ENCODE measurements at regions not wholly inside any gene's neighbourhood (a gene's known extent, or its start where the extent isn't known, plus 50 kb on each side); places are given as distances from the start of the nearest gene placed in this dataset.
"Not testable (repeated sequence)": the region's sequence is repeated elsewhere in the genome, so short reads cannot be mapped to it uniquely, and the experiment has no call there.

GRCh38 chr6:58290177-58290576 is 972.7 kb downstream of the PRIM2 start:
- no peaks in the 10 kb centered on the region for H3K27me3 Mint-ChIP-seq (ENCODE audit: low read depth in 3 of 3)
- TF ChIP-seq CTCF (IDR thresholded peaks at IDR 0.05): no peak
- no peak overlapping the region for H3K27ac Mint-ChIP-seq
- Histone ChIP-seq H3K27ac (ENCODE audit: low read depth in 1 of 2, low read length in 2 of 2) (no peak overlapping the region), H3K4me1 (ENCODE audit: control insufficient read depth in 1 of 2, insufficient read depth in 2 of 2, low read length in 2 of 2) (no peaks in the 10 kb centered on the region), H2AFZ (ENCODE audit: insufficient read depth, low read depth, low read length, poor library complexity, severe bottlenecking) (no peak overlapping the region), H3K9ac (ENCODE audit: insufficient read depth, low read length, poor library complexity, severe bottlenecking) (no peak overlapping the region), H3K4me2 (replicated peaks; ENCODE audit: extremely low read depth, low read length, poor library complexity, severe bottlenecking) (no peak overlapping the region), H4K20me1 (ENCODE audit: insufficient read depth, low read length) (no peaks in the 10 kb centered on the region), H3K79me2 (ENCODE audit: insufficient read depth, low read length) (no peaks in the 10 kb centered on the region), H3K27me3 (ENCODE audit: control insufficient read depth in 2 of 2, insufficient read depth in 2 of 2, low read length in 2 of 2) (no peaks in the 10 kb centered on the region), H3K36me3 (replicated peaks in 1 of 2; ENCODE audit: control insufficient read depth in 1 of 2, insufficient read depth in 2 of 2, low read length in 2 of 2) (no peaks in the 10 kb centered on the region), H3K9me3 (replicated peaks in 1 of 2; ENCODE audit: control insufficient read depth in 1 of 2, insufficient read depth in 1 of 2, low read length in 2 of 2) (peaks cover 4 to 6% of the 10 kb centered on the region in 2 donors), H3K4me3 (replicated peaks in 1 of 3; ENCODE audit: low read depth in 2 of 3, low read length in 3 of 3) (no peak overlapping the region)
- DNase-seq: no peak
- H3K36me3 Mint-ChIP-seq: no peaks in the 10 kb centered on the region
- no peak overlapping the region for H3K4me3 Mint-ChIP-seq
- intact Hi-C loops (cut with micrococcal nuclease): no loop called here
- no peaks in the 10 kb centered on the region for H3K4me1 Mint-ChIP-seq
- peaks cover 0 to 13% (median 4%) of the 10 kb centered on the region in 7 donors for H3K9me3 Mint-ChIP-seq

- H3K4me3 ChIP-seq (replicated peaks in 1 of 3; ENCODE audit: low read depth in 2 of 3, low read length in 3 of 3); H3K36me3 Mint-ChIP-seq; H3K27me3 ChIP-seq (ENCODE audit: control insufficient read depth in 2 of 2, insufficient read depth in 2 of 2, low read length in 2 of 2); H4K20me1 ChIP-seq (ENCODE audit: insufficient read depth, low read length); intact Hi-C loops (cut with micrococcal nuclease); H3K36me3 ChIP-seq (replicated peaks in 1 of 2; ENCODE audit: control insufficient read depth in 1 of 2, insufficient read depth in 2 of 2, low read length in 2 of 2); H3K27me3 Mint-ChIP-seq (ENCODE audit: low read depth in 3 of 3); H3K4me1 ChIP-seq (ENCODE audit: control insufficient read depth in 1 of 2, insufficient read depth in 2 of 2, low read length in 2 of 2); H3K4me3 Mint-ChIP-seq; H3K9me3 ChIP-seq (replicated peaks in 1 of 2; ENCODE audit: control insufficient read depth in 1 of 2, insufficient read depth in 1 of 2, low read length in 2 of 2); H3K27ac ChIP-seq (ENCODE audit: low read depth in 1 of 2, low read length in 2 of 2); H3K4me1 Mint-ChIP-seq; H2AFZ ChIP-seq (ENCODE audit: insufficient read depth, low read depth, low read length, poor library complexity, severe bottlenecking); H3K79me2 ChIP-seq (ENCODE audit: insufficient read depth, low read length); H3K9ac ChIP-seq (ENCODE audit: insufficient read depth, low read length, poor library complexity, severe bottlenecking); DNase-seq; H3K27ac Mint-ChIP-seq; H3K4me2 ChIP-seq (replicated peaks; ENCODE audit: extremely low read depth, low read length, poor library complexity, severe bottlenecking): not testable (repeated sequence)
- WGBS (ENCODE audit: insufficient coverage): no CpG with 5 or more reads among the region's 1 CpG
- peaks cover 0 to 13% (median 4%) of the 10 kb centered on the region in 7 donors for H3K9me3 Mint-ChIP-seq
Measured at GRCh38 chr6:58291319-58291718, 973.9 kb downstream of the PRIM2 start.

- H4K20me1 ChIP-seq (ENCODE audit: insufficient read depth, low read length); H2AFZ ChIP-seq (ENCODE audit: insufficient read depth, low read depth, low read length, poor library complexity, severe bottlenecking); H3K4me1 ChIP-seq (ENCODE audit: control insufficient read depth in 1 of 2, insufficient read depth in 2 of 2, low read length in 2 of 2); H3K4me1 Mint-ChIP-seq; H3K36me3 Mint-ChIP-seq; DNase-seq; H3K9ac ChIP-seq (ENCODE audit: insufficient read depth, low read length, poor library complexity, severe bottlenecking); H3K9me3 Mint-ChIP-seq; H3K27ac ChIP-seq (ENCODE audit: low read depth in 1 of 2, low read length in 2 of 2); H3K27me3 Mint-ChIP-seq (ENCODE audit: low read depth in 3 of 3); H3K79me2 ChIP-seq (ENCODE audit: insufficient read depth, low read length); H3K27me3 ChIP-seq (ENCODE audit: control insufficient read depth in 2 of 2, insufficient read depth in 2 of 2, low read length in 2 of 2); H3K4me3 ChIP-seq (replicated peaks in 1 of 3; ENCODE audit: low read depth in 2 of 3, low read length in 3 of 3); H3K27ac Mint-ChIP-seq; H3K4me3 Mint-ChIP-seq; H3K9me3 ChIP-seq (replicated peaks in 1 of 2; ENCODE audit: control insufficient read depth in 1 of 2, insufficient read depth in 1 of 2, low read length in 2 of 2); H3K36me3 ChIP-seq (replicated peaks in 1 of 2; ENCODE audit: control insufficient read depth in 1 of 2, insufficient read depth in 2 of 2, low read length in 2 of 2); H3K4me2 ChIP-seq (replicated peaks; ENCODE audit: extremely low read depth, low read length, poor library complexity, severe bottlenecking); intact Hi-C loops (cut with micrococcal nuclease): not testable (repeated sequence)
Measured at GRCh38 chr6:58307901-58308300, 990.5 kb downstream of the PRIM2 start.

DNA sequence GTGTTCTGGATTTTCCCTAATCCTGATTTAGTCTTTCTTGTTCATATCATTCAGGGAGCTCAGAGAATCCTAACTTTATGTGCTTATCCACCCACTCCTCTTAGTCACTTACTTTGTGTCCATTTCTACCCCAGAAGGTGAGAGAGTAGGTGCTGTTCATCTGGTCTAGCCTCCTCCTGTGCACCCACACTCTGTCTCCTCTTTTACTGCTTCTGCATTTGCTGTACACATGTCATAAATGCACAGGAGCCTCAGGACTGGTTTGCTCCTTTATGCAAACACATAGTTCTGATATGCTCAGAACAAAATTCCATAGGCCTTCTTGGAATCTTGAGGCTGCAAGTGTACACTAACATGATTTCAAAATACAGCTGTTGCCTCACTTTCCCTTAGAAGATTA is 1014.7 kb downstream of the PRIM2 start:
- H3K4me3 ChIP-seq (replicated peaks in 1 of 3; ENCODE audit: low read depth in 2 of 3, low read length in 3 of 3); H3K9me3 Mint-ChIP-seq; H3K9ac ChIP-seq (ENCODE audit: insufficient read depth, low read length, poor library complexity, severe bottlenecking); H3K36me3 Mint-ChIP-seq; H3K4me3 Mint-ChIP-seq; H3K4me2 ChIP-seq (replicated peaks; ENCODE audit: extremely low read depth, low read length, poor library complexity, severe bottlenecking); H3K27me3 ChIP-seq (ENCODE audit: control insufficient read depth in 2 of 2, insufficient read depth in 2 of 2, low read length in 2 of 2); H2AFZ ChIP-seq (ENCODE audit: insufficient read depth, low read depth, low read length, poor library complexity, severe bottlenecking); H3K27ac Mint-ChIP-seq; H3K27ac ChIP-seq (ENCODE audit: low read depth in 1 of 2, low read length in 2 of 2); H3K4me1 Mint-ChIP-seq; H3K4me1 ChIP-seq (ENCODE audit: control insufficient read depth in 1 of 2, insufficient read depth in 2 of 2, low read length in 2 of 2); H3K9me3 ChIP-seq (replicated peaks in 1 of 2; ENCODE audit: control insufficient read depth in 1 of 2, insufficient read depth in 1 of 2, low read length in 2 of 2); H3K27me3 Mint-ChIP-seq (ENCODE audit: low read depth in 3 of 3); H4K20me1 ChIP-seq (ENCODE audit: insufficient read depth, low read length); DNase-seq; intact Hi-C loops (cut with micrococcal nuclease); H3K36me3 ChIP-seq (replicated peaks in 1 of 2; ENCODE audit: control insufficient read depth in 1 of 2, insufficient read depth in 2 of 2, low read length in 2 of 2); H3K79me2 ChIP-seq (ENCODE audit: insufficient read depth, low read length): not testable (repeated sequence)
